MM.1S (cell line): ENCODE measurements at regions not wholly inside any gene's neighbourhood (a gene's known extent, or its start where the extent isn't known, plus 50 kb on each side); places are given as distances from the start of the nearest gene placed in this dataset.

Experiments used
- DNase-seq: peaks from one replicate; pipeline ENCODE4 v3.0.0-alpha.2; 2015
- H2AFZ ChIP-seq: fragments of 300-600 bp; sonication (generic); 2 replicates; pipeline ENCODE4 v1.6.0; 2016; ENCODE audit warnings: antibody characterized with exemption, low read length
- H3F3A ChIP-seq: fragments of 300-600 bp; sonication (generic); 2 replicates; pipeline ENCODE4 v1.6.1; 2016; ENCODE audit warnings: mild to moderate bottlenecking, antibody characterized with exemption, low read length, moderate library complexity, mixed read lengths; ENCODE audit not compliant: insufficient read depth
- H3K27ac ChIP-seq: fragments of 300-600 bp; sonication (generic); 2 replicates; pipeline ENCODE4 v1.5.1; 2016; ENCODE audit warnings: mild to moderate bottlenecking, low read length
- H3K27me3 ChIP-seq: fragments of 300-600 bp; sonication (generic); replicated peaks from 2 replicates; pipeline ENCODE4 v1.6.0; 2016; ENCODE audit warnings: low read length; ENCODE audit not compliant: insufficient read depth
- H3K36me3 ChIP-seq: fragments of 300-600 bp; sonication (generic); replicated peaks from 2 replicates; pipeline ENCODE4 v1.6.1; 2016; ENCODE audit warnings: mild to moderate bottlenecking, low read length, mixed read lengths; ENCODE audit not compliant: insufficient read depth
- H3K4me1 ChIP-seq: fragments of 300-600 bp; sonication (generic); 2 replicates; pipeline ENCODE4 v1.6.1; 2016; ENCODE audit warnings: low read length, mixed read lengths
- H3K4me2 ChIP-seq: fragments of 300-600 bp; sonication (generic); 2 replicates; pipeline ENCODE4 v1.6.0; 2016; ENCODE audit warnings: low read depth, low read length
- H3K4me3 ChIP-seq: fragments of 300-600 bp; sonication (generic); 2 replicates; pipeline ENCODE4 v1.5.1; 2016; ENCODE audit warnings: low read length, mixed read lengths
- H3K79me2 ChIP-seq: fragments of 300-600 bp; sonication (generic); 2 replicates; pipeline ENCODE4 v1.6.1; 2016; ENCODE audit warnings: mixed run types, low read length, mixed read lengths
- H3K9ac ChIP-seq: fragments of 300-600 bp; sonication (generic); 2 replicates; pipeline ENCODE4 v1.6.1; 2016; ENCODE audit warnings: low read length, mixed read lengths
- H3K9me2 ChIP-seq: fragments of 300-600 bp; sonication (generic); replicated peaks from 2 replicates; pipeline ENCODE4 v1.6.1; 2016; ENCODE audit warnings: mild to moderate bottlenecking, low read length, mixed read lengths; ENCODE audit not compliant: insufficient read depth
- H3K9me3 ChIP-seq: fragments of 300-600 bp; sonication (generic); replicated peaks from 2 replicates; pipeline ENCODE4 v1.6.1; 2016; ENCODE audit warnings: mild to moderate bottlenecking, low read length, mixed read lengths; ENCODE audit not compliant: insufficient read depth
- H4K20me1 ChIP-seq: fragments of 300-600 bp; sonication (generic); 2 replicates; pipeline ENCODE4 v1.6.1; 2016; ENCODE audit warnings: mild to moderate bottlenecking, low read length, moderate library complexity, mixed read lengths; ENCODE audit not compliant: insufficient read depth
- CTCF ChIP-seq: fragments of 300-600 bp; sonication (generic); IDR thresholded peaks from 2 replicates; pipeline ENCODE4 v1.5.1; 2016; ENCODE audit warnings: antibody characterized with exemption, low read length, mixed read lengths
- EZH2 ChIP-seq: fragments of 300-600 bp; sonication (generic); optimal IDR thresholded peaks from 2 replicates; pipeline ENCODE3; 2017; ENCODE audit warnings: low read depth, mild to moderate bottlenecking, antibody characterized with exemption, low read length, mixed read lengths
- EZH2phosphoT487 ChIP-seq: fragments of 300-600 bp; sonication (generic); IDR thresholded peaks from 2 replicates; pipeline ENCODE4 v1.6.1; 2018; ENCODE audit warnings: antibody characterized with exemption, low read length

- no peaks in the 10 kb centered on the region for H3K36me3 ChIP-seq
- H3F3A ChIP-seq = no peaks in the 10 kb centered on the region
- H3K79me2 ChIP-seq = no peaks in the 10 kb centered on the region
- H4K20me1 ChIP-seq = no peaks in the 10 kb centered on the region
- H3K9me3 ChIP-seq = no peaks in the 10 kb centered on the region; the same call in 1 of the 2 replicates
- H3K9ac ChIP-seq = no peak overlapping the region
- TF ChIP-seq EZH2phosphoT487 (no peak), EZH2 (no peak), CTCF (no peak)
- no peak overlapping the region for H3K4me2 ChIP-seq
- no peaks in the 10 kb centered on the region for H3K4me1 ChIP-seq
- no peaks in the 10 kb centered on the region for H3K9me2 ChIP-seq
- H3K4me3 ChIP-seq = no peak overlapping the region
- no peak for DNase-seq
- H3K27me3 ChIP-seq = no peaks in the 10 kb centered on the region
- no peak overlapping the region for H3K27ac ChIP-seq
- no peak overlapping the region for H2AFZ ChIP-seq
Measured at GRCh38 chr18:78160961-78161656, 818.5 kb upstream of the SALL3 start.

GRCh38 chr18:78165525-78165924 is 814.1 kb upstream of the SALL3 start:
- TF ChIP-seq EZH2 (no peak), EZH2phosphoT487 (no peak), CTCF (no peak)
- H3K4me1 ChIP-seq = no peaks in the 10 kb centered on the region
- no peaks in the 10 kb centered on the region for H3K79me2 ChIP-seq
- no peaks in the 10 kb centered on the region for H4K20me1 ChIP-seq
- H3K36me3 ChIP-seq = no peaks in the 10 kb centered on the region
- H3K9me3 ChIP-seq = no peaks in the 10 kb centered on the region; the same call in 1 of the 2 replicates
- H3K9me2 ChIP-seq = no peaks in the 10 kb centered on the region
- H3K27ac ChIP-seq = no peak overlapping the region
- no peak overlapping the region for H3K9ac ChIP-seq
- DNase-seq = no peak
- H3K4me3 ChIP-seq = no peak overlapping the region
- H3K4me2 ChIP-seq = no peak overlapping the region
- H3F3A ChIP-seq = no peaks in the 10 kb centered on the region
- no peak overlapping the region for H2AFZ ChIP-seq
- H3K27me3 ChIP-seq = no peaks in the 10 kb centered on the region

- no peaks in the 10 kb centered on the region for H3K4me1 ChIP-seq
- H3K36me3 ChIP-seq = no peaks in the 10 kb centered on the region
- no peak for DNase-seq
- H3F3A ChIP-seq = no peaks in the 10 kb centered on the region
- no peaks in the 10 kb centered on the region for H3K9me2 ChIP-seq
- H3K27ac ChIP-seq = no peak overlapping the region
- no peaks in the 10 kb centered on the region for H3K79me2 ChIP-seq
- no peaks in the 10 kb centered on the region for H4K20me1 ChIP-seq
- H2AFZ ChIP-seq = no peak overlapping the region
- no peak overlapping the region for H3K4me3 ChIP-seq
- no peak overlapping the region for H3K9ac ChIP-seq
- TF ChIP-seq EZH2phosphoT487 (no peak), CTCF (no peak), EZH2 (no peak)
- no peaks in the 10 kb centered on the region for H3K27me3 ChIP-seq
- H3K9me3 ChIP-seq = no peaks in the 10 kb centered on the region; the same call in 1 of the 2 replicates
- H3K4me2 ChIP-seq = no peak overlapping the region
Measured at GRCh38 chr18:78168526-78168925, 811.1 kb upstream of the SALL3 start.
